ENCODE measurements at regions not wholly inside any gene's neighbourhood (a gene's known extent, or its start where the extent isn't known, plus 50 kb on each side); places are given as distances from the start of the nearest gene placed in this dataset.
"Not testable (repeated sequence)": the region's sequence is repeated elsewhere in the genome, so short reads cannot be mapped to it uniquely, and the experiment has no call there.

- no peak overlapping the region for H3K27ac ChIP-seq (ENCODE audit: low read length)
- WGBS = 92% methylated on average over 4 of the region's 4 CpGs
Measured at GRCh38 chr3:73179601-73180000, 118.1 kb downstream of the EBLN2 start.

DNA sequence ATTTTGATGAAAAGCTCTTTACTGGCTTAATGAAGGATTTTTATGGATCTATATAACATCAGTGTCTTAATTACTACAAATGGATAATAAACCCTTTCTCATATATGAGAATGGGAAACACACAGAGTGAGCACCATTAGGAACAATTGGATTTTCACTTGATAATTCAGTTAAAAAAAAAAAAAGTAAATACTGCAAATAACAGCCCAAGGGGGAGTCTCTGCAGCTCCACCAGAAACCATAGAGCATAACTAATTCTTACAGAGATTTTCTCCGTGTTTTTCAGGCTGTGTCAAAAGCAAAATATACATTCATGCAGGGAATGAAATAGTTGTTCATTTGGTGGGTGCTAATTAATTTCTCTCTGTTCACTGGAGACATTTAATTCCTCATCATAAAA lies 125.3 kb downstream of the EBLN2 start:
- WGBS = 85% methylated on average over 1 of the region's 1 CpG
- no peak for ATAC-seq

More at GRCh38 chr3:73179601-73180000, 118.1 kb downstream of the EBLN2 start:
- Histone ChIP-seq H3K4me3 (ENCODE audit: low read length) (no peak overlapping the region), H3K27me3 (ENCODE audit: control insufficient read depth, insufficient read depth) (no peaks in the 10 kb centered on the region), H3K9me3 (ENCODE audit: control insufficient read depth, low read length) (no peaks in the 10 kb centered on the region), H3K4me1 (ENCODE audit: control insufficient read depth, insufficient read depth, low read length) (no peaks in the 10 kb centered on the region)
- DNase-seq (no peak), ATAC-seq (no peak)
- intact Hi-C loops (cut with DNase I) = no loop called here

GRCh38 chr3:73187328-73187727 lies 125.9 kb downstream of the EBLN2 start:
- no peak for DNase-seq
- Histone ChIP-seq H3K9me3 (ENCODE audit: control insufficient read depth, low read length) (no peaks in the 10 kb centered on the region), H3K4me3 (ENCODE audit: low read length) (no peak overlapping the region), H3K4me1 (ENCODE audit: control insufficient read depth, insufficient read depth, low read length) (no peaks in the 10 kb centered on the region), H3K27ac (ENCODE audit: low read length) (no peak overlapping the region), H3K27me3 (ENCODE audit: control insufficient read depth, insufficient read depth) (no peaks in the 10 kb centered on the region)
- WGBS = 46% methylated on average over 5 of the region's 5 CpGs
- intact Hi-C loops (cut with DNase I) = no loop called here
- ATAC-seq = no peak

More for the DNA sequence above, 125.3 kb downstream of the EBLN2 start:
- no peak for DNase-seq
- intact Hi-C loops (cut with DNase I) = no loop called here
- no peak overlapping the region for H3K27ac ChIP-seq (ENCODE audit: low read length)
- H3K4me3 ChIP-seq (ENCODE audit: low read length) = no peak overlapping the region
- no peaks in the 10 kb centered on the region for H3K4me1 ChIP-seq (ENCODE audit: control insufficient read depth, insufficient read depth, low read length)
- H3K9me3 ChIP-seq (ENCODE audit: control insufficient read depth, low read length) = no peaks in the 10 kb centered on the region
- no peaks in the 10 kb centered on the region for H3K27me3 ChIP-seq (ENCODE audit: control insufficient read depth, insufficient read depth)

GRCh38 chr3:73188707-73189106 lies 127.2 kb downstream of the EBLN2 start:
- Histone ChIP-seq H3K4me1 (ENCODE audit: control insufficient read depth, insufficient read depth, low read length) (no peaks in the 10 kb centered on the region), H3K4me3 (ENCODE audit: low read length) (no peak overlapping the region), H3K9me3 (ENCODE audit: control insufficient read depth, low read length) (no peaks in the 10 kb centered on the region), H3K27ac (ENCODE audit: low read length) (no peak overlapping the region), H3K27me3 (ENCODE audit: control insufficient read depth, insufficient read depth) (no peaks in the 10 kb centered on the region)
- no peak for DNase-seq
- intact Hi-C loops (cut with DNase I) = no loop called here
- ATAC-seq = no peak

DNA sequence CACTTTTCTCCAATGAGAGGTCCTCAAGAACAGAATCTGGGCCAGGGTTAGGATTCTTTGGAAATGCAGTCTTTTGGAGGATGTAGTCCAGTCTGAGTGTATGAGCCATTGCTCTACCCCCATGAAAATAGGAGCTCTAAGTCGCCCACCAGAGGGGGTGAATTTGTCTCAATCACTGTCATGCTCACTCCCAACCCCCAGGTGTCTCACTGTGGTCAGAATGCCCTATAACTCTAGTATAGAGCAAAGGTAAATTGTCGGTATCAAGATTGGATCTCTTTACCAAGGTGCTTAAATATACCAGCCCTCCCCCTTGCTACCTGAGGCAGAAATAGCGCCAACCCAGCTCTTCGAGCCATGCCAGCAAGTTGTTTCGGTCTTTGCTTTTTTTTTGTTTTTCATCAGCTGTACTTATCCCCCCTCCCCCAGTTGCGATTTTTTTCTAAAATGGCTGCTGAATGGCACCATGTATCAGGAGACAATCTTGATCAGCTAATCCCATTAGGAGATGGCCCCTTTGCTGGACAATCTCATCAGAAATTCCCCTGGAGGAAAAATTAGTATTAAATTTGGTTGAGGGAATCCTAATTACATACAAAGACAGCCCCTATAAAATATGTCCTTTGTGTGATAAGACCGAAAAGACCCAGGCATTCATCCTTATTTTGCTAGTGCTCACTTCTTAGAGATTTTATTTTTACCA lies 130.7 kb downstream of the EBLN2 start:
- 85% methylated on average over 7 of the region's 7 CpGs for WGBS
- DNase-seq = no peak
- no peaks in the 10 kb centered on the region for H3K4me1 ChIP-seq (ENCODE audit: control insufficient read depth, insufficient read depth, low read length)
- no peaks in the 10 kb centered on the region for H3K9me3 ChIP-seq (ENCODE audit: control insufficient read depth, low read length)
- H3K4me3 ChIP-seq (ENCODE audit: low read length) = no peak overlapping the region
- no peaks in the 10 kb centered on the region for H3K27me3 ChIP-seq (ENCODE audit: control insufficient read depth, insufficient read depth)
- intact Hi-C loops (cut with DNase I) = no loop called here
- no peak for ATAC-seq
- H3K27ac ChIP-seq (ENCODE audit: low read length) = no peak overlapping the region

DNA sequence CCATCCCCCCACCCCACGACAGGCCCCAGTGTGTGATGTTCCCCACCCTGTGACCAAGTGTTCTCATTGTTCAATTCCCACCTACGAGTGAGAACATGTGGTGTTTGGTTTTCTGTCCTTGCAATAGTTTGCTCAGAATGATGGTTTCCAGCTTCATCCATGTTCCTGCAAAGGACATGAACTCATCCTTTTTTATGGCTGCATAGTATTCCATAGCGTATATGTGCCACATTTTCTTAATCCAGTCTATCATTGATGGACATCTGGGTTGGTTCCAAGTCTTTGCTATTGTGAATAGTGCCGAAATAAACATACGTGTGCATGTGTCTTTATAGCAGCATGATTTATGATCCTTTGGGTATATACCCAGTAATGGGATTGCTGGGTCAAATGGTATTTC lies 132.5 kb downstream of the EBLN2 start:
- WGBS = 88% methylated on average over 5 of the region's 5 CpGs
- ATAC-seq; DNase-seq; H3K4me1 ChIP-seq (ENCODE audit: control insufficient read depth, insufficient read depth, low read length); H3K27me3 ChIP-seq (ENCODE audit: control insufficient read depth, insufficient read depth); intact Hi-C loops (cut with DNase I); H3K4me3 ChIP-seq (ENCODE audit: low read length); H3K27ac ChIP-seq (ENCODE audit: low read length); H3K9me3 ChIP-seq (ENCODE audit: control insufficient read depth, low read length): not testable (repeated sequence)

DNA sequence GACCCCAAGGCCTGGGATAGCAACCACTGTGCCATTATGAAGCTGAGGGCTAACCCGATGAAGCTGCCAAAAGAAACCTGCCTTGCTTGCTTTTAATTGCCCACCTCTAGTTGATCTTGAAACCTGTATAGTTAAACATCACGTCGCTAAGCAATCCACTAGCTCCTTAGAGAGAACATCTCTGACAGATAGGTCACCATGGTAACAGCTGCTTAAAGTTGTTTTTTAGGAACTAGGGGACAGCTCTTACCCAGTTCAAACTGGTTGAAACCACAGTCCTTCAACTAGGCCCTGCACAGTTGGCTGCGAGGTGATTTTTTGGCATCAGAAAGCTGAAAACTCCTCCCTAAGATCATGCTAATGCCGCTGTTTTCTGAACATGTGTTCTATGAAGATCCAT lies 135.7 kb downstream of the EBLN2 start:
- no peak for ATAC-seq
- WGBS = 92% methylated on average over 5 of the region's 5 CpGs
- H3K9me3 ChIP-seq (ENCODE audit: control insufficient read depth, low read length) = no peaks in the 10 kb centered on the region
- peaks cover 3% of the 10 kb centered on the region for H3K4me1 ChIP-seq (ENCODE audit: control insufficient read depth, insufficient read depth, low read length)
- intact Hi-C loops (cut with DNase I) = no loop called here
- DNase-seq = no peak
- no peaks in the 10 kb centered on the region for H3K27me3 ChIP-seq (ENCODE audit: control insufficient read depth, insufficient read depth)
- no peak overlapping the region for H3K4me3 ChIP-seq (ENCODE audit: low read length)
- no peak overlapping the region for H3K27ac ChIP-seq (ENCODE audit: low read length)

DNA sequence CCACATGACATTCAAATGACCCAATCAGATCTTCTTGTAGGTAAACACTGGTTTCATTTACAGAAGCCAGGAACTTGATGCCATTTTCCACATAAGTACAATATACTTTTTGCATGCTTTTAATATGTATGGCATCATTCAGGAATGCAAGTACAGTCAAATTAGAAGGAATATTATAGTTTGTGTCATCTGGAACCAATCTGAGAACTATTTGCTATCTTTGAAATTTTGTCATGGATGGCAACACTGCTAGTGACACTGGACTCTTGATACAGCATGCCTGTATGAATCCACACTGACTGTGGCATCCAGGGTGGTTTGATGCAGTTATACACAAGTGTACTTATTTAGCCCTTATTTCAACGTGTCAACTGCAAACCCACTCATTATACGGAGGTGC lies 141.6 kb downstream of the EBLN2 start:
- 78% methylated on average over 2 of the region's 2 CpGs for WGBS
- Histone ChIP-seq H3K4me1 (ENCODE audit: control insufficient read depth, insufficient read depth, low read length) (peaks cover 3% of the 10 kb centered on the region), H3K27me3 (ENCODE audit: control insufficient read depth, insufficient read depth) (no peaks in the 10 kb centered on the region), H3K4me3 (ENCODE audit: low read length) (no peak overlapping the region), H3K27ac (ENCODE audit: low read length) (no peak overlapping the region), H3K9me3 (ENCODE audit: control insufficient read depth, low read length) (no peaks in the 10 kb centered on the region)
- ATAC-seq (no peak), DNase-seq (no peak)
- intact Hi-C loops (cut with DNase I) = loop anchor here in 1 of 4 donors (10.0 kb wide), 1 partner anchor 98 kb away; no protein-coding TSS in a partner anchor

DNA sequence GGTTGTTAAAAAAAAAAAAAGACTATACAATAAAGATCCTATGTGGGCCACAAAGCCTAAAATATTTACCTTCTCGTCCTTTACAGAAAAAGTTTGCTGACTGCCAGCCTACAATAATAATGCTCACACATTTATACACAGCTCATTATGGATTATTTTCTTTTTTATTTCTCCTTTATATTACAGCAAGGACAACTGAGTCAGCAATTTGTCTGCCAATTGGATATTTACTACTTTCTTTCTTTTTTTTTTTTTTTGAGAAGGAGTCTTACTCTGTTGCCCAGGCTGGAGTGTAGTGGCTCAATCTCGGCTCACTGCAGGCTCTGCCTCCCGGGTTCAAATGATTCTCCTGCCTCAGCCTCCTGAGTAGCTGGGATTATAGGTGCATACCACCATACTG lies 142.2 kb downstream of the EBLN2 start:
- Histone ChIP-seq H3K4me3 (ENCODE audit: low read length) (no peak overlapping the region), H3K27me3 (ENCODE audit: control insufficient read depth, insufficient read depth) (no peaks in the 10 kb centered on the region), H3K4me1 (ENCODE audit: control insufficient read depth, insufficient read depth, low read length) (peaks cover 3% of the 10 kb centered on the region), H3K27ac (ENCODE audit: low read length) (no peak overlapping the region), H3K9me3 (ENCODE audit: control insufficient read depth, low read length) (no peaks in the 10 kb centered on the region)
- WGBS = 95% methylated on average over 3 of the region's 3 CpGs
- no peak for DNase-seq
- no peak for ATAC-seq
- intact Hi-C loops (cut with DNase I) = loop anchor here in 1 of 4 donors (10.0 kb wide), 1 partner anchor 99 kb away; no protein-coding TSS in a partner anchor

DNA sequence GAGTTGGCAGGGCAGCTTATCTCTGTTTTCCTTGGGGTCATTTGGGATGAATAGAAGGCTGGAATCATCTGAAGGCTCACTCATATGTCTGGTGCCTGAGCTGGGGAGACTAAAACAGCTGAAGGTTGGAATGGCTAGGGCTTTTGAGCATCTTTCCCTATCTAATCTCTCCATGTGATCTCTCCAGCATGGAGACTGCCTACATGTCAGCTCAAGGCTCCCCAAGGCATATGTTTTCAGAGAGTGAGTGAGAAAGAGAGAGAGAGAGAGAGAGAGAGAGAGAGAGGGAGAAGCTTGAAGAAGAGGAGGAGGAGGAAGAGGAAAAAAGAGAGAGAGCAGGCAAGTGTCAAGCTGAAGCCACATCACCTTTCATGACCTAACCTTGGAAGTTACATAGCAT lies 143.4 kb downstream of the EBLN2 start:
- intact Hi-C loops (cut with DNase I) = loop anchor here in 1 of 4 donors (10.0 kb wide), 1 partner anchor 100 kb away; no protein-coding TSS in a partner anchor
- ATAC-seq = no peak
- no peak for DNase-seq
- Histone ChIP-seq H3K27me3 (ENCODE audit: control insufficient read depth, insufficient read depth) (no peaks in the 10 kb centered on the region), H3K4me3 (ENCODE audit: low read length) (no peak overlapping the region), H3K4me1 (ENCODE audit: control insufficient read depth, insufficient read depth, low read length) (peaks cover 3% of the 10 kb centered on the region), H3K27ac (ENCODE audit: low read length) (no peak overlapping the region), H3K9me3 (ENCODE audit: control insufficient read depth, low read length) (no peaks in the 10 kb centered on the region)

DNA sequence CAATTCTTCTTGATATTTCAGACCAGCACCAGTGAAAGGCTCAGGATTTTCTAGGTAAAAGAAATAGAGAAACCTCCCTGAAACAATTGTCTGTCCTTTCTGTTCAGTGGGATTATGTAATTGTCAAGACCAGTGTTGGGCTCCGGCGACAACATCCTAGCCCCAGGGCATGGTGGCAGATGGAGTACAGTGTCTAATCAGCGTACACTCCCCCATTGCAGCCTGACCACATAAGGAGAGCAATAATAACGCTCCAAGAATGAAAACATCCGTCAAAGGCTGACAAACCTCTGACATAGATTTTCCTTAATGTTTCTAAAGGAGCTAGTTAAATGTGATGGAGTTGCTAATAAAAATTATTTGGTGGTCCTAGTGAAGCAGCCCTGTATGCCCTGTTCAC lies 144.6 kb downstream of the EBLN2 start:
- H3K4me1 ChIP-seq (ENCODE audit: control insufficient read depth, insufficient read depth, low read length) = peaks cover 3% of the 10 kb centered on the region
- ATAC-seq (no peak), DNase-seq (no peak)
- H3K4me3 ChIP-seq (ENCODE audit: low read length) = no peak overlapping the region
- intact Hi-C loops (cut with DNase I) = loop anchor here in 1 of 4 donors (10.0 kb wide), 1 partner anchor 101 kb away; no protein-coding TSS in a partner anchor
- 82% methylated on average over 5 of the region's 5 CpGs for WGBS
- no peaks in the 10 kb centered on the region for H3K27me3 ChIP-seq (ENCODE audit: control insufficient read depth, insufficient read depth)
- H3K27ac ChIP-seq (ENCODE audit: low read length) = no peak overlapping the region
- no peaks in the 10 kb centered on the region for H3K9me3 ChIP-seq (ENCODE audit: control insufficient read depth, low read length)

All from right cardiac atrium (tissue), 5 donors.